Activated T-helper 1 cell treated with anti-CD3 and anti-CD28 coated beads, Interleukin-2, amount 50 U/mL, for 16 hours (primary cell): ENCODE measurements at regions not wholly inside any gene's neighbourhood (a gene's known extent, or its start where the extent isn't known, plus 50 kb on each side); places are given as distances from the start of the nearest gene placed in this dataset.
"Not testable (repeated sequence)": the region's sequence is repeated elsewhere in the genome, so short reads cannot be mapped to it uniquely, and the experiment has no call there.

Experiments
- DNase-seq, 2 donors: peaks; one replicate each; pipeline ENCODE4 v3.0.0-alpha.2; 2020; ENCODE audit warnings: low read depth in 1 of 2, low spot score in 1 of 2

DNA sequence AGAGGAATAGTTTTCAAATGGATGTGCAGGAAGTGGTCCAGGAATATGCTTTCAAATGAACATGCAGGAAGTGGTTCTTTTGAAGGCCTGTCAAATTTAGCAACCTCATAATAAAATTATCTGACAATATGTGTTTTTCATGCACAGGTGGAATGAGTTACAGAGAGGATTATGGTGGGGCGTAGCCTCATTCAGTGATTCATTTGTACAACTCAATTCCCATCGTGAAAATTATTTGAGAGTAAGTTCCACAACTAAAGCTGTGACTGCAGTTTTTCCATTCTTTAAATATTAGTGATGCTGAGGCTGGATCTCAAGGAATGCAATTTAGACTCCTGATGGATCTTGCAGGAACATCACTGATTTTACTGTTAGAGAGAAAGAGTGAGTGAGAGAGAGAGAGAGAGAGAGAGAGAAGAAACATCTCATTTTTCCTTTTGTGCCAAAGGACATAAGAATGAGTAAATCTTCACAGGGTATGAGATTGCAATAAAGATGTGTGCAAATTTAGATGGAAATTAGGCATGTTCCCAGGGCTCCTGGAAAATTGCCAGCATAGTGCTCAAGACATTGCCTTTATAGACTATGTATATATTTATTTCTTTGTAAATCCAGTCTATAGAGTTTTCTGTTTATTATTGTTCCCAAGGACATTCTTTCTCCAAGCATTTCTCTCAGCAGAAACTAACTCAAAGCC lies 394.9 kb upstream of the ZEB2 start:
- no peak for DNase-seq

DNA sequence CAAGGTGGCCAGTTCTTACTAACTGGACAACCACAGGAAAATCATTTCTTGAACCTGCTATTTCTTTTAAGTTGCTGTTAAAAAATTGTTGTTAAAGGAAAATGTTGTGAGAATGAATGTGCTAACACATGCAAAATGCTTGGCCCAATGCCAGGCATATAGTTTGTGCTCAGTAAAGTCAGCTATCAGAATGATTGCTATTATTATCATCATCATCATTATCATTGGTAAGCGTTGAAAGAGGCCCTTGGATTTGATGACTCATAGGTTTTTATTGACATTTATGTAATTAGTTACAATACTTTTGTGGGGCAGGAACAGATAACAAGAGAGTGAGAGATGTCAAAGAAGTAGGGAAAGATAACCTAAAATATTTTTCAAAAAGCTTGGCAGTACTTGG lies 394.2 kb upstream of the ZEB2 start:
- DNase-seq = no peak

DNA sequence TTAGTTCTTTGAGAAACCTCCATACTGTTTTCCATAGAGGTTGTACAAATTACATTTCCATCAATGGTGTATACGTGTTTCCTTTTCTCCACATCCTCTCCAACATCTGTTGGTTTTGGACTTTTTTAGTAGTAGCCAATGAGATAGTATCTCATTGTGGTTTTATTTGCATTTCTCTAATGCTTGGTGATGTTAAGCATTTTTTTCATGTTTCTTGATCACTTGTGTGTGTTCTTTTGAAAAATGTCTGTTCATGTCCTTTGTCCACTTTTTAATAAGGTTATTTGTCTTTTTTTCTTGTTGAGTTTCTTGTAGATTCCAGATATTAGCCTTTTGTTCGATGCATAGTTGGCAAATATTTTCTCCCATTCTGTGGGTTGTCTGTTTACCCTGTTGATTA lies 392.3 kb upstream of the ZEB2 start:
- no peak for DNase-seq

DNA sequence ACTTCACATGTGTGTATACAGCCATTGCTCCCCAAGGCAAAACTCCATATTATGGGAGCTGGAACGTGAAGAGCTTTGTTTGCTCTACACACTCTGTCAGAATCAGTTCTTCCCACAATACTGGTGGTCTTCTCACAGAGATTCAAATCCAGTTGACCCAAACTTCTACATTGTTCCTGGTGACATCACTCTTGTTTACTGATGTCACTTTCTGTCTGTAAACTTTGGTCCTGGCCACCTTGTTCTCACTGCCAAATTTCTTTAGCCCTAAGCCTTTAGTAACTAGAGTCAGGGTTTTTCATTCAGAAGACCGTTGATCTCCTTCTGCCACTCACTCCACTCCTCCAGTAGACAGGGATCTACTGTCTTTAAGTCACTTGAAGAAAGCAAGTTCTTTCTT lies 386.0 kb upstream of the ZEB2 start:
- no peak for DNase-seq

DNA sequence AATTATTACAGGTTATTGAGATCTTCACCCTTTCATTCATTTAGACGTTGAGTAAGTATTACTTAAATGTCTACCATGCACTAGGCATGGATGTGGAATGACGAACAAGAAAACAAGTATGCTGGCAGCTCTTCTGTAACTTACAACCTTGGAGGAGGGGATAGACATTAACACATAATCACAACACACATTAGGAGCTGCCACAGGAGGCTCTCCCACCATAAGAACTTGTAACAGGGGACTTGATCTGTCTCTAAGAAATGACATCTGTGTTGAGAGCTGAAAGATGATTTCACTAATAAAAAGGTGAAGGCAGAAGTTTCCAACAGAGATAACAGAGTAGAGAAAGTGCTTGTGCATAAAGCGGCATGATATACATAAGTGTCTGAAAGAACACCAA lies 384.7 kb upstream of the ZEB2 start:
- no peak for DNase-seq

DNA sequence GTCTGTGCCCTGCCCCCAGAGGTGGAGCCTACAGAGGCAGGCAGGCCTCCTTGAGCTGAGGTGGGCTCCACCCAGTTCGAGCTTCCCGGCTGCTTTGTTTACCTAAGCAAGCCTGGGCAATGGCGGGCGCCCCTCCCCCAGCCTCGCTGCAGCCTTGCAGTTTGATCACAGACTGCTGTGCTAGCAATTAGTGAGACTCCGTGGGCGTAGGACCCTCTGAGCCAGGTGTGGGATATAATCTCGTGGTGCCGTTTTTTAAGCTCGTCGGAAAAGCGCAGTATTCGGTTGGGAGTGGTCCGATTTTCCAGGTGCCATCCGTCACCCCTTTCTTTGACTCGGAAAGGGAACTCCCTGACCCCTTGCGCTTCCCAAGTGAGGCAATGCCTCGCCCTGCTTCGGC lies 383.1 kb upstream of the ZEB2 start:
- not testable (repeated sequence) for DNase-seq

DNA sequence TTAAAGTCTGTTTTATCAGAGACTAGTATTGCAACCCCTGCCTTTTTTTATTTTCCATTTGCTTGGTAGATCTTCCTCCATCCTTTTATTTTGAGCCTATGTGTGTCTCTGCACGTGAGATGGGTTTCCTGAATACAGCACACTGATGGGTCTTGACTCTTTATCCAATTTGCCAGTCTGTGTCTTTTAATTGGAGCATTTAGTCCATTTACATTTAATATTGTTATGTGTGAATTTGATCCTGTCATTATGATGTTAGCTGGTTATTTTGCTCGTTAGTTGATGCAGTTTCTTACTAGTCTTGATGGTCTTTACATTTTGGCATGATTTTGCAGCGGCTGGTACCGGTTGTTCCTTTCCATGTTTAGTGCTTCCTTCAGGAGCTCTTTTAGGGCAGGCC lies 381.5 kb upstream of the ZEB2 start:
- not testable (repeated sequence) for DNase-seq

DNA sequence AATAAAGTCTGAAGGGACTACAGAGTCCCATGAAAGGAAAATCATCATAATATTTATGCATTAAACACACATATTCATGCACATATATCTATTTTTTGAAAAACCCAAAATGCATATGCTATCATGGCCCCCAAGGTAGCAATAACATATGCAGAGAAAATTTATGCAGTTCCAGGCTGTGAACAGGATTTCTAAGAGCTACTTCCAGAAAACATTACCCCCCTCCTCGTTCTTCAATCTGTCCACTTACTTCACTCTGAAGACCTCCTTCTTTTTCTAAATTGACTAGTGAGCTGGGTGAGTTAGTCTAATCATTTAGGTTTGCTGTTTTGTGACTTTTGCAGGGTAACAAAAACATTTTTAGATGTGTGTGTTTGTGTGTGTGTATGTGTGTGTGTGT lies 376.4 kb upstream of the ZEB2 start:
- no peak for DNase-seq

DNA sequence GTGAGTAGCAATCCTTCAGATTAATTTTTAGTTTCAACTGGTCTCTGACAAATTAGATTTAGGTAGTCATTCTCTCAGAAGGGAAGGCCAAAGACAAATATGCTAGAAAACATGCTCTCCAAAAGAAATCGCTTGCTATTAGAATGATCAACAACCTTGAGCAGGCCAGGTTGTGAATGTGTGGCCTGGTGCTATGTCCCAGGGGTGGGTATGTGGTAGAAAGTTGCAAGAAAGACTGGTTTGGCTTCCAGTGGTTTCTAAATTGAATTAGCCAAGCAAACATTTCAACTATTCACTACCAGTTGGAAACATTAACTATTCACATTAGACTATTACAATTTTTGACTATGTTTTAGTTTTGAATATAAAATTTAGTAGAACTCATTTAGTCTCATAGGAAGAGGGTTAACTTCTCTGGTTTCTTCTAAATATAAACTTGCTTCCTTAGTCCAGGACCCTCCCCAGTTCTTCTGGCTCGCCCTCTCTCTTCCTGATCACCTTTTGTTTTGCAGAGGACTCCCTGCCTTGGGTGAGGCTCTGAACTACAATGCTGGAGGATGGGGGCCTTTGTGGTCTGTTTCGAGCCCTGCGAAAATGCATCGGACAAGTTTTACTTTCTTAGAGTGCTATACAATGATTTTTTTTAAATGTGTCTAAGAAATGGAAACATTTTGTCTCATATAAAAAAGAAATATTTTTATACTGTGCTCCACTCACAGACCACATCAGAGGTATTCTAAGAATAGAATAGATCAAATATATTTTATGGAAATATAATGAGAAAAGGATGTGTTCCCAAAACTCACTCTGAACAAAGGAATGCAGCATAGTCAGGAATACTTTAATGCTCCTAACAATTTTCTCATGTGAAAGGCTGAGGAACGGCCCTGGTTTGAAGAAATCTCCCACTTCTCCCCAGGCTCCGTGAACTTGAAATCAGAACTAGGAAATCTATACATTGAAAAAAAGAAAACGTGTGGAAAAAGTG lies 375.0 kb upstream of the ZEB2 start:
- no peak for DNase-seq

DNA sequence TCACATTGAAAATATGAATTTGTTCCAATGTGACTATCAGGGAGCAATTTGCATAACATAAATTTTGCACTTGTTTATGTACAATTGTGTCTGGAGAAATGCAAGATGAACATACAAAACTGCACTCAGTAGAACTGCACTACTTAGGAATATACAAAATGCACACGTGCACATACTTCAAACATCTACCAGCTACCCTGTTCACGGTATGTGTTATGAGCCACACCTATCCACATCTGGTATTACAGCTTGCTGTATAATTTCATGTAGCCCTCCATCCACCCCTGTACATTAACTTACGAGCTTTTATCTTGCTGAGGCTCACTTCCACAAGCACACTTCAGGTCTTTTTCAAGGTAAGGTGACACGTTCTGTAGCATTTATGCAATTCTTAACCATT lies 373.5 kb upstream of the ZEB2 start:
- DNase-seq = no peak

DNA sequence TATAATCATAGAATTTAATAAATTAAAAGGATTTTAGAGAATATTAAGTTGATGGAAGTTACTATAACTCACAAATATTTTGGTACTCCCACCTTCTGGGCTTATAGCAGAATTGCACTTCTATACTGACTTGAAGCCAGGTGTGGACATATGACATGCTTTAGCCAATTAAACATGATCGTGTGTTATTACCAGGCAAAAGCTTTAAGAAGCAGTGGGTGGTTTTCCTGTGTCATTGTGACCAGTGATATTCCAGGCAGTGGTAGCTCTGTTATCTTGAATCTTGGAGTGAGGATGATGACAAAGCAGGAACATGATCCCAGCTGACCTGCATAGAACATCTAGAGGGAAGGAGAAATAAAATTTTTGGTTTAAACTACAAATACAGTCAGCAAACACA lies 370.9 kb upstream of the ZEB2 start:
- DNase-seq = no peak

DNA sequence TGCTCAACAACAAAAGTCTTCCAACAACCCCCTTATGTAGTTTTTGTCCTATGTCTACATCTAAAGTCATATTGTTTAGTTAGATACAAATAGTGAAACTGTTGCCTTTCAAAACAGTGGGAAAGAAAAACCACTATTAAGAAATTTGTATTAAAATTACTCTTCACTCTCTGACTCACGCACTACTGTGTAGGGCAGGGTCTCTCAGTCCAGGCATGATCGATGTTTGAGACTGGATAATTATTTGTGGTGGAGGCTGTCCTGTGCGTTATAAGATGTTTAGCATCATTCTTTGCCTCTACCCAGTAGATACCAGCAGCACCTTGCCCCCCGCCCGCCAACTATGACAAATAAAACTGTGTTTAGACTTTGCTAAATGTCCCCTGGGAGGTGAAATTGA lies 369.4 kb upstream of the ZEB2 start:
- DNase-seq = no peak

DNA sequence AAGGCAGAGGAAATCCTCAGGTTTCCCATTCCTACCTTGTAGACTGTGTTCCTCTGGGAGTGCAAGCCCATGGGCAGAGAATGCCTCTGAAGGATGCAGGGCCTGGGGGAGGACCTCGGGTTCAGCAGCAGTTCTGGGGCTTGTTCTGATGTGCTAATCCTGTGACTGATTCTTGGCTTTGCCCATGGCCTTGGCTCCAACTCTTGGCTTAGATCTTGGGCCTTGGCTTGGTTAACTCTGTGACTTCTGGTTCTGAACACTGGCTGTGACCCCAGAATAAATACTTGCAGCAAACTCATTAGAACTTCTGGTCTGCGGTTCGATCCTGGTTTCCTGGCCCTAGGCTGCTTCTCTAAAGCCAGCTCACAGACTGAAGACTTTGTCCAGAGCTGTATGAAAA lies 366.9 kb upstream of the ZEB2 start:
- DNase-seq = no peak

DNA sequence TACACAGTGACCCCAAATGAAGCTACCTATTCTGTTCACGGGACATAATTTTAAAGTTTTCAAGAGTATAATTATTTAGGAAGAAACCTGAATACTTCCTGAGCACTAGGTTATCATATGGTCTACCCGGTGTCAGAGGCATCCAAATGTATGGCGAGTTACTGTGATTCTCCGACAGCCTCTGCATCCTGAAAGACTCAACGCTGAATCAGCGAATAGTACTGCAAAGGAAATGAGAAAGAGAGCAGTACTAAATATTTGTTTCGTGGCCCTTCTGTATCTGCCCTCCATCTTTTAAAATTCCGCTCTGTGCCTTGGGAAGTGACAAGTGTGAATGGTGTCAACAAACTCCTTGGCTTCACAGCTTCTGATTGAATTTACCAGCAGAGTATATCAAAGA lies 358.0 kb upstream of the ZEB2 start:
- DNase-seq = no peak

DNA sequence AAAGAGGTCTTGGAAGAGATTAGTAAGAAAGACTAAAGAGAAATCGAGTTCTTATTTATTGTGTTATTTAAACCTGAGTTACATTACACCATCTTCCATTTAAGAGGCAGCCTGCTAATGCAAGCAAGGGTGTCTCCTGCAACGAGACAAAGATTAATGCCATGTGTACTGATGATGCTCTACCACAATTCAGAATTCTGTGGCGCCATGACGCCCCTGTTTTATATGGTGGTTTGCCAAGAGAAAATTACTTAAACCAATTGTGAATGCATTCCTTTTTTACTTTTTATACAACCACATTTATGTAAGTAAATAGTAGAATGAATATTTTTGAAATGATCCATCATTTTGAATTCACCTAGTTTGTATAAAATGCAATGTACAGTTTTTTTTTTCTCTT lies 356.1 kb upstream of the ZEB2 start:
- no peak for DNase-seq

DNA sequence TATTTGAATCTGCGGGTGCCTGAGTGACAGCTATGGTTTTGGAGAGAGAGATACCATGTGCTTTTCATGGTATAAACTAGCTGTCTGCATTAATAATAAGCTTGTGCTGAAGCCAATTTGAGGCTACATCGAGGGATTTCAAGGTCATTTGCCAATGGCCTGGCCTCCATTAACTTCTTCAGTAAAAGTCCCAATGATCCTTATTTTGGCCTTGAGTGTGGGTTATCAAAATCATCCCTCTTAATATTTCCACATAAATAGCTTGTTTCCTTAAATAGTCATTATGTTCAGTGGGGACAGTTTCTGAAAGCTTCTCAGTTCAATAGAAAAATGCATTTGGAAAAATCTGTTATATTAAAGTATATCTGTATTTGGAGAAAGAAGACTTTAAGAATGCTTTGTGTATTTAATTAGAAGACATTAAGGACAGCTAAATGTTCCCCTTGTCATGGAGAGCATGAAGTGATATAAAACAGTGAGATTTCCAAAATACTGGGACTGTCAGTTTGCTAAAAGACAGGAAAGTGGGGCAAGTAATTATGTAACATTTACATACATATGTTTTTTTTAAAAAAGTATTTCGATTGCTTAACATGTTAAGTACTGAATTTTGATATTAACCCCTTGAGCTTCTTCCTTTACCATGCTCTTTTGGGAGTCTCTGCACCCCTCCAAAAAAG lies 355.5 kb upstream of the ZEB2 start:
- no peak for DNase-seq

DNA sequence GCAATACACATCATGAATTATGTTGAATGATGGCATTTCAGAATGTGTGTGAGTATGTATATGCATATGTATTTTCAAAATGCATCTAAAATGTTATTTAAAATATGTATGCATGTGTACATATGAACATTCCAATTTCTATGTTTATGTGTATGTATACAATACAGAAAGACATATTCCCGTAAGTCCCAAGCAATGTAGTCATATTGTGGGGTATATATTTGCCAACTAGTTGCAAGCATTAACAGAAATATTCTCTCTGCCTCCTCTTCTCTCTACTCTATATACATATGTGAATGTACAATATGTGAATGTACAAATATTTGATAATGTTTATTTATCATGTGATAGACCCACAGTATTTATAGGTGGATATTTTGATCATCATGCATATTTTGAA lies 345.8 kb upstream of the ZEB2 start:
- DNase-seq = no peak

DNA sequence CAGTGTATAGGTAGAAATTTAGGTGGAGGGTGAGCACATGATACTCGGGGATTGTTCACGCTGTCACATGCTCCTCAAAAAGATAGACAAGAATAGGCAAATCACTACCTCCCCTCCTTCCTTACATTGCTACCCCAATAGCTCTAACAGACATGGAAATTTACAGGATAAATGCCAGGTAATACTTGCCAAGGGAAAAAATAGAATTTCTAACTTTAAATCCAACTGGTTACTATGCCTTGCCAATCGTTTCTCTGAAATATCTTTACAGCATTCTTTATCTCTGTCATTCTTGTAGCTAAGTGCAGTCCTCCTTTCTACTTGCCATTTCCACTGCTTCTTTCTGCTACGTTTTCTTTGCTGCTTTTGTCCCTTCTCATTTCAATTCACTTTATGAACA lies 339.8 kb upstream of the ZEB2 start:
- no peak for DNase-seq

DNA sequence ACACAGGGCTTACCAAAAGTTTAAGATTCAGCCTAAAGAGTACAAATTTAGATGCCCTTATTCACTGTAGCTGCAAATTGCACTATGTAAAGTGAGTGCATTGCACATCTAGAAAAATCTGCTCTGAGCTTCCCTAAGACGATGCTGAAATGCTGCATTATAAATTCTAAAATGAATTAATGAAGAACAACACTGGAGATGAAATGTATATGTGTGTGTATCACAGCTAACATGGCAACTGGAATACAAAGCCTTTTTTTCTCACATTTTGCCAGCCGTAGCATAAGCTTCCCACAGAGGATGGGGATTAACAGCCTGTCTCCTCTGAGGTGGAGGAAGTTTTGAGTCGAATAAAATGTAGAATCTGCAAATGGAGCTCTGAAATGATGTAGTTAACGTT lies 338.3 kb upstream of the ZEB2 start:
- DNase-seq = no peak

DNA sequence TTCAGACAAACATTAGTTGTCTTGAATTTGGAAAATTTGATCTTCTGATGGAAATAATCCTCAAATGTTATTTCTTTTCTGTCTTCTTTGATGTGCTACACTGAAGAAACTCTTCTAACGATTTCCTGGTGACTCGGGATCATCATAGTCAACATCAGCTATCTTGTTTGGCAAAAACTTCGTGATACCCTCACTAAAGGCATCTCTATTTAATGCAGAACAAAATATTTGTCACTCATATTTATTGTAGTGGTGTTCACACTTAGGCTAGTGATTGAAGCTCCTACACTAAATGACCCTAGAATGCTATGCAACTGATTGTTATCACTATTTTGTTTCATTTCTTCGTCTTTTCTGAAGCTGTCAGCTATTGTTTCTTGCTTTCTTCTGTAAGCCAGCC lies 334.7 kb upstream of the ZEB2 start:
- no peak for DNase-seq

DNA sequence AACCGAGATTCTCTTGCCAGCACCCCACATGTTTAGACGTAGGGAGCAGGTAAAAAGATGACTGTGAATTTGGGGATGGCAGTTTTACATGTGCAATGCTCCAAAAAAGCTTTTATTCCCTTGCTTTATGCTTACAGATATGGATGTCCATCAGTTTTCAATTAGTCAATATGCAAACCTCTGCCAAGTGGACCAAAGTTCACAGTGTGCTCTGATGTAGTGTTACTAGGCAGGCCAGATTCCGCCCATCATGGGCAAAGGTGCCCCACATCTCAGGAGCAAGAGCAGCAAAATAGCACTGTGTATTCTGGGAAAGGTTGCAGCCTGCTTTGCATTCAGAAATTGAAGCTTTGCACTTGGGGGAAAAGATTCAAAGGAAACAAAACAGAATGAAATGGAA lies 329.7 kb upstream of the ZEB2 start:
- DNase-seq = no peak

DNA sequence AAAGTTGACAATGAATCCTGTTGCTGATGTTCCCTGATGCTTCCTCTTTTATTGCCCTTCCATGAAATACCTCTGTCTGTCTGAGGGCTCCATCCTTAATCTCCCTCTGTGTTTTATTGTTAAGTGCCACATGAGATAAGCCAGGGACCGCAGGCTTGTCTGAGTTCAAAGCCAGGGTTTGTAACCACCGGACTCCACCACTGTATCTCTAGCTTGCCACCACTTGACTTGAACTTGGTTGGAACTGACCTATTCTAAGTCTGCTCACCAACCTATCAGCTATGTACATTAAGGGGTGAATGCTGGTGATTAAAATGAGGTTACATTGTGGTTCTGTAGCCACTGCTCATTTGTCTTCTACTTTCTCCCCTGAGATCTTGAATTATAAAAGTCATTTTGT lies 328.5 kb upstream of the ZEB2 start:
- no peak for DNase-seq
